Memory B cell (primary cell): ENCODE measurements at regions not wholly inside any gene's neighbourhood (a gene's known extent, or its start where the extent isn't known, plus 50 kb on each side); places are given as distances from the start of the nearest gene placed in this dataset.

Experiments
- ATAC-seq: fragments of 150-1000 bp; cut with Tn5 transposase; 2 replicates; pipeline ENCODE4 v1.10.0; 2021; ENCODE audit warnings: low read depth, mild to moderate bottlenecking, moderate library complexity
- DNase-seq, 2 donors: peaks; one replicate each; pipeline ENCODE4 v3.0.0; 2022; ENCODE audit warnings: low spot score in 2 of 2
- H3K27ac Mint-ChIP-seq: one replicate; pipeline ENCODE4 v1.8.0; 2022; ENCODE audit warnings: mild to moderate bottlenecking, moderate library complexity, mixed read lengths
- H3K27me3 Mint-ChIP-seq: one replicate; pipeline ENCODE4 v1.8.0; 2022; ENCODE audit warnings: mixed read lengths
- H3K36me3 Mint-ChIP-seq: one replicate; pipeline ENCODE4 v1.8.0; 2022; ENCODE audit warnings: mild to moderate bottlenecking, mixed read lengths
- H3K4me1 Mint-ChIP-seq: one replicate; pipeline ENCODE4 v1.8.0; 2022; ENCODE audit warnings: mixed read lengths
- H3K4me3 Mint-ChIP-seq: one replicate; pipeline ENCODE4 v1.8.0; 2022; ENCODE audit warnings: mild to moderate bottlenecking, moderate library complexity, mixed read lengths
- H3K9me3 Mint-ChIP-seq: one replicate; pipeline ENCODE4 v1.8.0; 2022; ENCODE audit warnings: mixed read lengths

DNA sequence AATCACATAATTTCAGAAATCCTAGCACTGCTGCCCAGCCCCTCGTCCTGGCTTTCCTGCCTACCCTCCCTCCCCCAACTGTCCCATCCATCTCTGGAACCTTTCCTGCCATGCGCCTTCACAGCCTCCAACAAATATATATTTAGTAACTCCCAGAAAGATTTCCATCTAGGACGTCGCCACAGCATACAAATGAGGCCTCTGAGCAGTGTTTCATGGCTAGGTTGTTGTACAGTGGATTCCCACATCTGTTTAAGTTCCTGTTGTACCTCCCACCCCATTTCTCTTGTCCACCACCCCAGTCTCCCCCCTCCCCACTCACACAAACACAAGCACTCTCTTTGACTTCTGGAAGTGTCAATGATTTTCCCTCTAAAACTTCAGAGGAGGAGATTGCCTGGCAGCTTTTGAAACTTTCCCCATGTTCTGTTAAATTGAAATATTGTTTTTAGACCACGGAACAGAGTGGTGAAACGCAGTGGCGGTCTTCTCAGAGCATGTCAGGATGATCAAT, 280.3 kb upstream of the RORA start:
- Mint-ChIP-seq H3K4me3 (no peak overlapping the region), H3K36me3 (no peaks in the 10 kb centered on the region), H3K27ac (no peak overlapping the region), H3K27me3 (peaks cover 2% of the 10 kb centered on the region), H3K4me1 (no peaks in the 10 kb centered on the region), H3K9me3 (no peaks in the 10 kb centered on the region)
- ATAC-seq (no peak), DNase-seq (no peak)

DNA sequence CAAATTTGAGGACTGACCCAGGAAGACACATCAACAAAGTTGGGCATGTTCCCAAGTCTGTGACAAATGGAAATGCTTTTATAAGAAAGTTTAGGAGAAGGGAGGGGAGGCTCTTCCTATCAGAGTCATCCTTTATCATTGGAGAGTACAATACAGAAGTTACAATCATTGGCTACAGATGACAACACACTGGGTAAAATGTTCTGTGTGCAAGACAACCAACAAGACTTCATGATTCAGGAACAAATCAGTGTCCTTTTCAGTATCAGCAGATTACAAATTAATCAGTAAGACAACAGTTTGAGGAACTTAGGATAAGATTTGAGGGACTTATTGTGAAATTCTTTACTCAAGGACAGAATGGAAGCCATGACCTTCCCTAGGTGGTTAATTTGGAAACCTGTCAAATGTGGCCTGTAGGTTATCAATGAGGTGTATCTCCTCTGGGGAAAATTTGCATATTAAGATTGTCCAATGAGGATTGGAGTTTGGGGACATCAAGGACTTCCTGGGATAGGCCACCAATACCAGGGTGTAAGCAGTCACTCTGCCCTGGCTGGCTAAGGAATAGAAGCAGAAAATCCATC, 274.4 kb upstream of the RORA start:
- no peak for ATAC-seq
- H3K4me1 Mint-ChIP-seq = no peaks in the 10 kb centered on the region
- H3K4me3 Mint-ChIP-seq = no peak overlapping the region
- no peak overlapping the region for H3K27ac Mint-ChIP-seq
- H3K27me3 Mint-ChIP-seq = peaks cover 6% of the 10 kb centered on the region
- DNase-seq = no peak
- H3K36me3 Mint-ChIP-seq = no peaks in the 10 kb centered on the region
- no peaks in the 10 kb centered on the region for H3K9me3 Mint-ChIP-seq

DNA sequence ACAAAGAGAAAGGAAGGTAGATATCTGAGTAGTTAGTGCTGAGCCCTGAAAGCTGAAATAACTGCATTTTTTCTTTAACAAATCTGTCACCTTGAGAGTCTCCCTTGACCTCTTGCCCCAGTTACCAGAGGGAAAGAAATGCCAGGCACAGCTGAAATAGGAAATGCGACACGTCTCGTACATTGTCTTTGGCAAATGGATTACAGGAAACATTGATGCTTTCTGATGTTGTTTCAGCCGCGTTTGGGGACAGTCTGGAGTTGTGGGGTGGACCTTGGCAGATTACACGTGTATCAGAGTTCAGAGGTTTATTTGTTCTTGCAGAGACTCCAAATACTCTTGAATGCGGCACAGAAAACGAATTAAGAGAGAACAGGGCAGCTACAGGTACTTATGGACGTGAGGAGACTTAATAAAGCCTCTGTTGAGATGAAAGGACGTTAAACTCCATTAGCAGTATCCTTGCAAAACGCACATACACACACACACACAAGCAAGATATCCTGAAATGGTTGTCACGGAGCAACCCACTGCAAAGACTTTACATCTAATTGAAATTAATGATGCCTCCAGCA, 272.8 kb upstream of the RORA start:
- Mint-ChIP-seq H3K27me3 (peaks cover 6% of the 10 kb centered on the region), H3K4me3 (no peak overlapping the region), H3K4me1 (no peaks in the 10 kb centered on the region), H3K36me3 (no peaks in the 10 kb centered on the region), H3K9me3 (no peaks in the 10 kb centered on the region), H3K27ac (no peak overlapping the region)
- no peak for DNase-seq
- ATAC-seq = no peak

DNA sequence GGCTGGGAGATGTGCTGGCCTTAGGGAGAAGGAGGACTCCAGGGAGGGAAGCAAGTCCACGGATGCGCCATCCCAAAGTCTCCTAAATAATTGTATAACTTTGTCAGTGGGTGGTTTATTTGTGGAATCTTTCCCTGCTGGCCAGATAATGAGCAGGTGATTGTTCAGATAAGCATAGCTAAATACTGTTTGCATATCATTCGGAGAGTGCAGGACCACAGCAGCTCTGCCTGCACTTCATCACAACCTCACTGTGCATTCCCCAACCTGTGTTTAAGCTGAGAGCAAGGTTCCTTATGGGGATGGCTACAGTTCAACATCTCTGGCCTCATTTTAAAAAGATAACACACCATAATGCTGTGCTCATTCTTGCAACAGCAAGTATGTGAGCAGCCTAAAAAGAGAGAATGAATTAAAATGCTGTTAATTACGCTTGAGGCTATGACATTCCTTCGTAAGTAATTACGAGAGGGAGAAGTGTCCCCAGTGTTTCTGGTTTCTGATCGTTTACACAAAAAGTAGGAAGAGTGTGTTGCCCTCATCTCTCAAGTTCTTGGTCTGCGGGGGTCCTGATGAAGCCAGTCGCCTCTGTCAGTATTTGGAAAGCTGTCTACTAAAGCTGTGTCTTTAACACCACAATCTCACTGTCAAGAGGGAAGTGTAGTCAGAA, 272.0 kb upstream of the RORA start:
- Mint-ChIP-seq H3K4me3 (no peak overlapping the region), H3K9me3 (no peaks in the 10 kb centered on the region), H3K27ac (no peak overlapping the region), H3K36me3 (no peaks in the 10 kb centered on the region), H3K4me1 (no peaks in the 10 kb centered on the region), H3K27me3 (peaks cover 6% of the 10 kb centered on the region)
- ATAC-seq (no peak), DNase-seq (no peak)

GRCh38 chr15:61500523-61500922, 271.4 kb upstream of the RORA start:
- Mint-ChIP-seq H3K4me3 (no peak overlapping the region), H3K27ac (no peak overlapping the region), H3K4me1 (no peaks in the 10 kb centered on the region), H3K27me3 (peaks cover 6% of the 10 kb centered on the region), H3K36me3 (no peaks in the 10 kb centered on the region), H3K9me3 (no peaks in the 10 kb centered on the region)
- DNase-seq = no peak
- no peak for ATAC-seq

DNA sequence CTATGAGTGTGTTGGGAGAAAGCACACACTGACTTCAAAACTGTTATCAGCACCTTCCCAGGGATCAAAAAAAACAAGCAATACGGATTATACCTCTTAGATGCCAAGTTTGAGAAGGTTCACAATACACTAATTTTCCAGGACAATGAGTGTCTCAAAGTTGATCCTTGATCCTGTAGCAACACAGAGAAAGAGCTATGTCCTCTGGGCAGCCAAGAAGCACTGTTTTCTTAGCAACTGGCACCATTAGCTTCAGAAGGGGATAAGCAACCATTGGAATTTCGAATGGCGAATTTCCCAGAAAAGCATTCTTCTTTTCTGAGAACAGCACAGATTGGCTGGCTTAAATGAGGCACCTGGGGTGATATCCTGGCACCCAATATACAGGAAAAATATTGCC, 270.3 kb upstream of the RORA start:
- H3K36me3 Mint-ChIP-seq = no peaks in the 10 kb centered on the region
- ATAC-seq (no peak), DNase-seq (no peak)
- H3K4me1 Mint-ChIP-seq = no peaks in the 10 kb centered on the region
- H3K4me3 Mint-ChIP-seq = no peak overlapping the region
- no peaks in the 10 kb centered on the region for H3K9me3 Mint-ChIP-seq
- no peak overlapping the region for H3K27ac Mint-ChIP-seq
- peaks cover 6% of the 10 kb centered on the region for H3K27me3 Mint-ChIP-seq

- no peaks in the 10 kb centered on the region for H3K9me3 Mint-ChIP-seq
- no peaks in the 10 kb centered on the region for H3K36me3 Mint-ChIP-seq
- peaks cover 4% of the 10 kb centered on the region for H3K27me3 Mint-ChIP-seq
- H3K4me1 Mint-ChIP-seq = no peaks in the 10 kb centered on the region
- DNase-seq (no peak), ATAC-seq (no peak)
- no peak overlapping the region for H3K27ac Mint-ChIP-seq
- H3K4me3 Mint-ChIP-seq = no peak overlapping the region
Observed at GRCh38 chr15:61489571-61489970, 260.5 kb upstream of the RORA start.

DNA sequence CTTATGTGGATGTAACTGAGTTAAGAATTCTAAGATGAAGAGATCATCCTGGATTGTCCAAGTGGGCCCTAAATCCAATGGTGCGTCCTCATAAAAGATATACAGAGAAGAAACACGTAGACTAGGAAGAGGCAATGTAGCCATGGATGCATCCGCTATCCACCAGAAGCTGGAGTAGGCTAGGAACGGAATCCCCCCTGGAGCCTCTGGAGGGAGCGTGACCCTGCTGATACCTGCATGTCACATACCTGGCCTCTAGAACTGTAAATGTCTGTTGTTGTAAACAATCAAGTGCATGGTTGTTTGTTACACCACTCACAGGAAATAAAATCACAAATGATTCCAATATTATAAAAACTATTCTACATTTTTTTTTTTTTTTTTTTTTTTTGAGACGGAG, 254.5 kb upstream of the RORA start:
- ATAC-seq (no peak), DNase-seq (no peak)
- H3K27ac Mint-ChIP-seq = no peak overlapping the region
- H3K9me3 Mint-ChIP-seq = no peaks in the 10 kb centered on the region
- H3K4me3 Mint-ChIP-seq = no peak overlapping the region
- peaks cover 2% of the 10 kb centered on the region for H3K27me3 Mint-ChIP-seq
- H3K4me1 Mint-ChIP-seq = no peaks in the 10 kb centered on the region
- no peaks in the 10 kb centered on the region for H3K36me3 Mint-ChIP-seq

- no peak overlapping the region for H3K27ac Mint-ChIP-seq
- DNase-seq (no peak), ATAC-seq (no peak)
- H3K27me3 Mint-ChIP-seq = peaks cover 2% of the 10 kb centered on the region
- no peaks in the 10 kb centered on the region for H3K36me3 Mint-ChIP-seq
- no peaks in the 10 kb centered on the region for H3K4me1 Mint-ChIP-seq
- H3K9me3 Mint-ChIP-seq = no peaks in the 10 kb centered on the region
- no peak overlapping the region for H3K4me3 Mint-ChIP-seq
Observed at GRCh38 chr15:61481886-61482285, 252.8 kb upstream of the RORA start.

DNA sequence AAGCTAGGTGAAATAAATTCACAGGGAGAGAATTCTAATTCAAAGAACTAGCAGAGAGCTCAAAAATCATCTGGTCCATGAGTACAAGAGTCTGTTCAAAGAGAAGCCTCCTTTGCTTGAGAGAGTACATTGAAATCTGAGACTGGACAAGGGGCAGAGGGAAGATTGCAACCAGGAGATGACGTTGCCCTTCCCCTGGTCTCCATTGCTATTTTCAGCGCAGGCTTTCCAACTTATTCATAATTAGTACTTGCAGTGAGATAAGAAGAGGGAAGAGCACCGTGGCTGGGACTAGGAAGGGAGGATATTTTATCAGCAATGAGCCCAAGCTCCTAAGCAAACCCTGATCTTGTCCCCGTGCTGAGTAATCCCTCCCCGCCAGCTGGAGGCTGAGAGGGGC, 251.8 kb upstream of the RORA start:
- H3K9me3 Mint-ChIP-seq = no peaks in the 10 kb centered on the region
- no peak for ATAC-seq
- DNase-seq = no peak
- no peaks in the 10 kb centered on the region for H3K27me3 Mint-ChIP-seq
- H3K4me1 Mint-ChIP-seq = no peaks in the 10 kb centered on the region
- H3K27ac Mint-ChIP-seq = no peak overlapping the region
- no peak overlapping the region for H3K4me3 Mint-ChIP-seq
- no peaks in the 10 kb centered on the region for H3K36me3 Mint-ChIP-seq

DNA sequence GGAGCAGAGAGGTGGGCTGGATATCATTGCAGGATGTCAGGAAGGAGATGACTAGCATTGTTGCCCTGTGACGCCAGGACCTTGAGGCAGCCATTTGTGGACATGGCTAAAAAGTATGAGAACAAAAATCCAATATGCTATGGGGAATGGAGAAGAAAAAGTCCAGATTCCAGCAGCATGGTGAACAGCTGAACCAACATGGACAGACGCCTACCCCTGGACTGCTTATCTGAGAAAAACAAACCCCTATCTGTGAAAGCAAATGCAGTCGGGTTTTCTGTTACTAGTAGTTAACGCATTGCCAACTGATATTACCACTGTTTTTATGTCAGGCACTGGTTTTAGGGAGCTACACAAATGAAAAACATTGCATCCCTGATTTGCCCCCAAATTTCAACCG, 251.2 kb upstream of the RORA start:
- H3K27me3 Mint-ChIP-seq = no peaks in the 10 kb centered on the region
- no peak for DNase-seq

DNA sequence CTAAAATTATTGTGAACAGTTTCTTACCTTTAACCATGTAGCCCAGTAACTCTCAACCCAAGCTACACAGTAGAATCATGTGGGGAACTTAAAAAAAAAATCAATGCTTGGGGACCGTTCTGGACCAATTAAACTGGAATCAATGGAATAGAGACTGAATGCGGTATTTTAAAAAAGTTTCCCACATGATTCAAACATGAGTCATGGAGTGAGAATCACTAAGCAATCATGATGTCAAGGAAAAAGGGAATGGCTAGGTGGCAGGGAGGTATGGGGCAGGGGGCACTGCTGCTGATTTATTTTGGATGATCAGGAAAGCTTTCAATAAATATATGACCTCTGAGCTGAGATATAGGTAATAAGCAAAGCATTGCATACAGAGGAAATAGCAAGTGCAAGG, 250.5 kb upstream of the RORA start:
- Mint-ChIP-seq H3K4me1 (no peaks in the 10 kb centered on the region), H3K27ac (no peak overlapping the region), H3K36me3 (no peaks in the 10 kb centered on the region), H3K4me3 (no peak overlapping the region), H3K9me3 (no peaks in the 10 kb centered on the region), H3K27me3 (peaks cover 4% of the 10 kb centered on the region)
- DNase-seq = no peak
- no peak for ATAC-seq

More for the DNA sequence above, 251.2 kb upstream of the RORA start:
- Mint-ChIP-seq H3K27ac (no peak overlapping the region), H3K4me3 (no peak overlapping the region), H3K9me3 (no peaks in the 10 kb centered on the region), H3K36me3 (no peaks in the 10 kb centered on the region), H3K4me1 (no peaks in the 10 kb centered on the region)
- ATAC-seq = no peak

GRCh38 chr15:61476741-61477140, 247.6 kb upstream of the RORA start:
- H3K36me3 Mint-ChIP-seq = no peaks in the 10 kb centered on the region
- no peaks in the 10 kb centered on the region for H3K9me3 Mint-ChIP-seq
- no peak overlapping the region for H3K4me3 Mint-ChIP-seq
- ATAC-seq (no peak), DNase-seq (no peak)
- H3K27ac Mint-ChIP-seq = no peak overlapping the region
- H3K27me3 Mint-ChIP-seq = peaks cover 9% of the 10 kb centered on the region
- no peaks in the 10 kb centered on the region for H3K4me1 Mint-ChIP-seq

GRCh38 chr15:61474796-61475195, 245.7 kb upstream of the RORA start:
- no peak overlapping the region for H3K4me3 Mint-ChIP-seq
- DNase-seq (no peak), ATAC-seq (no peak)
- no peaks in the 10 kb centered on the region for H3K36me3 Mint-ChIP-seq
- no peaks in the 10 kb centered on the region for H3K4me1 Mint-ChIP-seq
- peaks cover 9% of the 10 kb centered on the region for H3K27me3 Mint-ChIP-seq
- H3K27ac Mint-ChIP-seq = no peak overlapping the region
- no peaks in the 10 kb centered on the region for H3K9me3 Mint-ChIP-seq

- no peak overlapping the region for H3K4me3 Mint-ChIP-seq
- H3K4me1 Mint-ChIP-seq = no peaks in the 10 kb centered on the region
- H3K27ac Mint-ChIP-seq = no peak overlapping the region
- no peak for ATAC-seq
- no peaks in the 10 kb centered on the region for H3K36me3 Mint-ChIP-seq
- DNase-seq = no peak
- H3K27me3 Mint-ChIP-seq = peaks cover 4% of the 10 kb centered on the region
- H3K9me3 Mint-ChIP-seq = no peaks in the 10 kb centered on the region
Observed at GRCh38 chr15:61467823-61468222, 238.7 kb upstream of the RORA start.
